ENCODE measurements at regions not wholly inside any gene's neighbourhood (a gene's known extent, or its start where the extent isn't known, plus 50 kb on each side); places are given as distances from the start of the nearest gene placed in this dataset.

GRCh38 chr2:129004485-129004884 is 685.8 kb upstream of the HS6ST1 start:
- POLR2A ChIA-PET: no interaction called here
- DNase-seq (ENCODE audit: low read depth, low spot score) (no peak), FAIRE-seq (no peak)
- dilution Hi-C loops (cut with MboI; ENCODE audit: extremely low pct_ligation_motif_present, low sequenced_read_pairs) (no loop called here), intact Hi-C loops (cut with micrococcal nuclease) (no loop called here)
- H3K4me3 ChIP-seq (replicated peaks in 1 of 3; ENCODE audit: insufficient read depth in 1 of 3, low read depth in 1 of 3, low read length in 3 of 3): no peak overlapping the region
- peaks cover 2% of the 10 kb centered on the region for H3K9me3 ChIP-seq (replicated peaks; ENCODE audit: control insufficient read depth, insufficient read depth, low read length)
- H3K36me3 ChIP-seq (ENCODE audit: control insufficient read depth in 2 of 2, extremely low read depth in 1 of 2, insufficient read depth in 2 of 2, low read length in 2 of 2): no peaks in the 10 kb centered on the region
- H3K9ac ChIP-seq (replicated peaks; ENCODE audit: extremely low read depth, insufficient read depth, low read length): no peak overlapping the region
- H3K79me2 ChIP-seq (ENCODE audit: control insufficient read depth, insufficient read depth, low read length): no peaks in the 10 kb centered on the region
- H3K27me3 ChIP-seq (ENCODE audit: control insufficient read depth in 2 of 2, insufficient read depth in 2 of 2, low read length in 2 of 2): no peaks in the 10 kb centered on the region
- H3K27ac ChIP-seq (ENCODE audit: insufficient read depth, low read depth, low read length): no peak overlapping the region
- no TSS peak for BruUV-seq (replicated peaks)
- H3K9me1 ChIP-seq (replicated peaks; ENCODE audit: control insufficient read depth, extremely low read depth, insufficient read depth, low read length): no peaks in the 10 kb centered on the region
- CTCF ChIA-PET: no interaction called here
- H3K4me1 ChIP-seq (ENCODE audit: control insufficient read depth, extremely low read depth, insufficient read depth, low read length): no peaks in the 10 kb centered on the region
- H2AFZ ChIP-seq (ENCODE audit: low read depth, low read length): no peak overlapping the region
- TF ChIP-seq FOS (IDR thresholded peaks at IDR 0.05; ENCODE audit: borderline replicate concordance, insufficient read depth, low read length) (no peak), MYC (IDR thresholded peaks at IDR 0.05; ENCODE audit: low read depth, low read length) (no peak)
- H3K4me2 ChIP-seq (ENCODE audit: insufficient read depth, low read length): no peak overlapping the region
- H4K20me1 ChIP-seq (replicated peaks; ENCODE audit: control insufficient read depth, extremely low read depth, insufficient read depth, low read length): no peaks in the 10 kb centered on the region

DNA sequence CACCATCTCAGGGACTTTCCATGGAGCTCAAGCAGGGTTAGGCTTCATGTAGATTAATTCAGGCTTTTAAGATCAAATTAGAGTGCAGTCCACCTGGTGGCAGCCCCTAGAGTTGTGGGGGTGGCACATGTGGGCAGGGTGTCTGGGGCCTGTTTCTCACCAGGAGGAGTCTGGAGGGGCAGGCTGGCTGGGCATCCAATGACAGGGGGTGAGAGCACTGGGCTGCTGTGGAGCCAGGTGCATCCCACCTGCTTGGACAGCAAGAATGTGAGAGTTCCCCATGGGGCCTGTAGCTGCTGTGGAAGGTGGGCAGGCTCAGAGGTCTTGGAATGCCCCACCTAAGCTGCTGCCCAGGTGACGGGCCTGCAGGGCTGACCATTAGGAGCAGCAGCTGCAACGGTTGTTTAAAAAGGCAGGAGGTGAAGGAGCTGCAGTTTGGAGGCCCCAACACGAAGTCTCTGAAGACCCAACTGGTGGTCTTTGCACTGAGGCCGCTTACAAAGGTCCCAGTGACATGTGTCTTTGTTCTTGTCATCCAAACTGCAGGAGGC is 686.3 kb upstream of the HS6ST1 start:
- no TSS peak for BruUV-seq (replicated peaks)
- H3K4me3 ChIP-seq (replicated peaks in 1 of 3; ENCODE audit: insufficient read depth in 1 of 3, low read depth in 1 of 3, low read length in 3 of 3): no peak overlapping the region
- DNase-seq (ENCODE audit: low read depth, low spot score) (no peak), FAIRE-seq (no peak)
- H3K4me1 ChIP-seq (ENCODE audit: control insufficient read depth, extremely low read depth, insufficient read depth, low read length): no peaks in the 10 kb centered on the region
- H3K9me1 ChIP-seq (replicated peaks; ENCODE audit: control insufficient read depth, extremely low read depth, insufficient read depth, low read length): no peaks in the 10 kb centered on the region
- POLR2A ChIA-PET: no interaction called here
- no peak overlapping the region for H3K27ac ChIP-seq (ENCODE audit: insufficient read depth, low read depth, low read length)
- no peak overlapping the region for H3K9ac ChIP-seq (replicated peaks; ENCODE audit: extremely low read depth, insufficient read depth, low read length)
- no peak overlapping the region for H3K4me2 ChIP-seq (ENCODE audit: insufficient read depth, low read length)
- no peaks in the 10 kb centered on the region for H3K79me2 ChIP-seq (ENCODE audit: control insufficient read depth, insufficient read depth, low read length)
- H3K36me3 ChIP-seq (ENCODE audit: control insufficient read depth in 2 of 2, extremely low read depth in 1 of 2, insufficient read depth in 2 of 2, low read length in 2 of 2): no peaks in the 10 kb centered on the region
- TF ChIP-seq JUN (IDR thresholded peaks at IDR 0.05; ENCODE audit: borderline replicate concordance, insufficient read depth, insufficient read length, low read depth) (no peak), MYC (IDR thresholded peaks at IDR 0.05; ENCODE audit: low read depth, low read length) (no peak), POLR2A (IDR thresholded peaks at IDR 0.05; ENCODE audit: low read depth, low read length) (no peak), POLR2AphosphoS5 (IDR thresholded peaks at IDR 0.05; ENCODE audit: insufficient read depth, low read depth, low read length) (no peak), CTCF (IDR thresholded peaks at IDR 0.05; ENCODE audit: extremely low read depth in 1 of 2, insufficient read depth in 1 of 2, low read depth in 1 of 2, low read length in 2 of 2) (no peak), FOS (IDR thresholded peaks at IDR 0.05; ENCODE audit: borderline replicate concordance, insufficient read depth, low read length) (no peak), EZH2 (IDR thresholded peaks at IDR 0.05; ENCODE audit: borderline replicate concordance, low read depth, low read length, severe bottlenecking) (no peak), GATA2 (IDR thresholded peaks at IDR 0.05; ENCODE audit: insufficient read depth, insufficient read length, low read depth, low read length) (no peak)
- TF ChIP-seq, protein P1, sequence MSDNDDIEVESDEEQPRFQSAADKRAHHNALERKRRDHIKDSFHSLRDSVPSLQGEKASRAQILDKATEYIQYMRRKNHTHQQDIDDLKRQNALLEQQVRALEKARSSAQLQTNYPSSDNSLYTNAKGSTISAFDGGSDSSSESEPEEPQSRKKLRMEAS (IDR thresholded peaks at IDR 0.05; ENCODE audit: insufficient read depth, insufficient read length): no peak
- intact Hi-C loops (cut with micrococcal nuclease) (no loop called here), dilution Hi-C loops (cut with MboI; ENCODE audit: extremely low pct_ligation_motif_present, low sequenced_read_pairs) (no loop called here)
- no peak overlapping the region for H2AFZ ChIP-seq (ENCODE audit: low read depth, low read length)
- H3K27me3 ChIP-seq (ENCODE audit: control insufficient read depth in 2 of 2, insufficient read depth in 2 of 2, low read length in 2 of 2): no peaks in the 10 kb centered on the region
- H4K20me1 ChIP-seq (replicated peaks; ENCODE audit: control insufficient read depth, extremely low read depth, insufficient read depth, low read length): no peaks in the 10 kb centered on the region
- CTCF ChIA-PET: no interaction called here
- peaks cover 2% of the 10 kb centered on the region for H3K9me3 ChIP-seq (replicated peaks; ENCODE audit: control insufficient read depth, insufficient read depth, low read length)
